ENCODE measurements at regions not wholly inside any gene's neighbourhood (a gene's known extent, or its start where the extent isn't known, plus 50 kb on each side); places are given as distances from the start of the nearest gene placed in this dataset.

DNA sequence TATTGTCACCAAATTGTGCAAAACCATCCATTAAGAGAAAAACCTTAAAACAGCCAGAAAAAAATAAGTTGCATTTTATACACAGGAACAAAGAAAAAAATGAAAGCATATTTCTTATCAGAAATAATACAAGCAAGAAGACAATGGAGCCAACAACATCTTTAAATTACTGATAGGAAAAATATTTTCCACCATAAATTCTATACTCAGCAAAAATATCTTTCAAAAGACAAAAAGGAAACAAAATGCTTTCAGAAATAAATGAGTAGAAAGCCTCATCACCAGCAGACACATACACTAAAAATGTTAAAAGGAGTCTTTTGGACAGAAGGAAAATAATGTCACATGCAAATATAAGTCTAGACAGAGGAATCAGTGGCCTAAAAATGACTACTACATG, 106.4 kb upstream of the TRIB2 start:
- H3K27me3 ChIP-seq: no peaks in the 10 kb centered on the region
- no peak for DNase-seq (ENCODE audit: extremely low spot score in 2 of 2)
- no peaks in the 10 kb centered on the region for H3K4me1 ChIP-seq
- no peak overlapping the region for H3K4me3 ChIP-seq
- H3K36me3 ChIP-seq: no peaks in the 10 kb centered on the region
- intact Hi-C loops (cut with DNase I): no loop called here
- no peaks in the 10 kb centered on the region for H3K9me3 ChIP-seq
- H3K27ac ChIP-seq: no peak overlapping the region
- no peak for TF ChIP-seq POLR2A (IDR thresholded peaks at IDR 0.05)
- no peak for TF ChIP-seq POLR2AphosphoS5 (IDR thresholded peaks at IDR 0.05; ENCODE audit: insufficient read depth in 1 of 2, low read depth in 1 of 2)
- TF ChIP-seq, protein P1, sequence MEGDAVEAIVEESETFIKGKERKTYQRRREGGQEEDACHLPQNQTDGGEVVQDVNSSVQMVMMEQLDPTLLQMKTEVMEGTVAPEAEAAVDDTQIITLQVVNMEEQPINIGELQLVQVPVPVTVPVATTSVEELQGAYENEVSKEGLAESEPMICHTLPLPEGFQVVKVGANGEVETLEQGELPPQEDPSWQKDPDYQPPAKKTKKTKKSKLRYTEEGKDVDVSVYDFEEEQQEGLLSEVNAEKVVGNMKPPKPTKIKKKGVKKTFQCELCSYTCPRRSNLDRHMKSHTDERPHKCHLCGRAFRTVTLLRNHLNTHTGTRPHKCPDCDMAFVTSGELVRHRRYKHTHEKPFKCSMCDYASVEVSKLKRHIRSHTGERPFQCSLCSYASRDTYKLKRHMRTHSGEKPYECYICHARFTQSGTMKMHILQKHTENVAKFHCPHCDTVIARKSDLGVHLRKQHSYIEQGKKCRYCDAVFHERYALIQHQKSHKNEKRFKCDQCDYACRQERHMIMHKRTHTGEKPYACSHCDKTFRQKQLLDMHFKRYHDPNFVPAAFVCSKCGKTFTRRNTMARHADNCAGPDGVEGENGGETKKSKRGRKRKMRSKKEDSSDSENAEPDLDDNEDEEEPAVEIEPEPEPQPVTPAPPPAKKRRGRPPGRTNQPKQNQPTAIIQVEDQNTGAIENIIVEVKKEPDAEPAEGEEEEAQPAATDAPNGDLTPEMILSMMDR (IDR thresholded peaks at IDR 0.05): no peak

DNA sequence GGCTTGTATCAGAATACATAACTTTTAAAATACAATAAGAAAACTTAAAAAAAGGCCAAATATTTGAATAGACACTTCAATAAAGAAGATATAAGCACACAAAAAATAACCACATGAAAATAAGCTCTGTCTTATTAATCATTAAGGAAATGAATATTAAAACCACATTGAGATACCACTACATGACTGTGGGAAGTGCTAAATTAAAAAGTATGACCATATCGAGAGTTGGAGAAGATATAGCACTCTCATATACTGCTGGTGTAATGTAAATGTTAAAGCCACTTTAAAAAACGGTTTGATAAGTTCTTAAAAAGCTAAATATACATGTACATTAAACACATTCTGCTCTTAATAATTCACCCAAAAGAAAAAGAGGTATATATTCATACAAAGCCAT, 104.6 kb upstream of the TRIB2 start:
- no peak for DNase-seq (ENCODE audit: extremely low spot score in 2 of 2)
- H3K36me3 ChIP-seq: no peaks in the 10 kb centered on the region
- no peak overlapping the region for H3K27ac ChIP-seq
- TF ChIP-seq POLR2A (IDR thresholded peaks at IDR 0.05): no peak
- no peak for TF ChIP-seq POLR2AphosphoS5 (IDR thresholded peaks at IDR 0.05; ENCODE audit: insufficient read depth in 1 of 2, low read depth in 1 of 2)
- TF ChIP-seq, protein P1 (IDR thresholded peaks at IDR 0.05): no peak
- H3K9me3 ChIP-seq: no peaks in the 10 kb centered on the region
- no peaks in the 10 kb centered on the region for H3K27me3 ChIP-seq
- H3K4me1 ChIP-seq: no peaks in the 10 kb centered on the region
- intact Hi-C loops (cut with DNase I): no loop called here
- no peak overlapping the region for H3K4me3 ChIP-seq

DNA sequence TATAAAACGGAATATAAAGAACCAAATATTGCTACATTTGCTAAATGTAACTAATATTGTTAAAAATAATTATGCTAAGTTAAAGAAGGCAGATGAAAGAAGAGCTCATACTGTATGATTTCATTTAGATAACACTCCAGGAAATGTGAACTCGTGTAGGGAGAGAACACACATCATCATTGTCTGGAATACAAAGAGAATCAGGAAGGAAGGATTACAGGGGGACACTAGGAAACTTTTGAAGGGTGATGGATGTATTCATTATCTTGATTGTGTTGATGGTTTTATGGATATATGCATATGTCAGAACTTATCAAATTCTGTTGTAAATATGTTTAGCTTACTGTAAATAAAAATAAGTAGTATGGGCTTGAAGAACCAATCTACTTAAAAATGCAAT, 104.1 kb upstream of the TRIB2 start:
- H3K4me3 ChIP-seq: no peak overlapping the region
- H3K4me1 ChIP-seq: no peaks in the 10 kb centered on the region
- no peaks in the 10 kb centered on the region for H3K36me3 ChIP-seq
- TF ChIP-seq POLR2A (IDR thresholded peaks at IDR 0.05): no peak
- TF ChIP-seq, protein P1 (IDR thresholded peaks at IDR 0.05): no peak
- no peak for TF ChIP-seq POLR2AphosphoS5 (IDR thresholded peaks at IDR 0.05; ENCODE audit: insufficient read depth in 1 of 2, low read depth in 1 of 2)
- intact Hi-C loops (cut with DNase I): no loop called here
- no peaks in the 10 kb centered on the region for H3K9me3 ChIP-seq
- no peaks in the 10 kb centered on the region for H3K27me3 ChIP-seq
- DNase-seq (ENCODE audit: extremely low spot score in 2 of 2): no peak
- no peak overlapping the region for H3K27ac ChIP-seq

DNA sequence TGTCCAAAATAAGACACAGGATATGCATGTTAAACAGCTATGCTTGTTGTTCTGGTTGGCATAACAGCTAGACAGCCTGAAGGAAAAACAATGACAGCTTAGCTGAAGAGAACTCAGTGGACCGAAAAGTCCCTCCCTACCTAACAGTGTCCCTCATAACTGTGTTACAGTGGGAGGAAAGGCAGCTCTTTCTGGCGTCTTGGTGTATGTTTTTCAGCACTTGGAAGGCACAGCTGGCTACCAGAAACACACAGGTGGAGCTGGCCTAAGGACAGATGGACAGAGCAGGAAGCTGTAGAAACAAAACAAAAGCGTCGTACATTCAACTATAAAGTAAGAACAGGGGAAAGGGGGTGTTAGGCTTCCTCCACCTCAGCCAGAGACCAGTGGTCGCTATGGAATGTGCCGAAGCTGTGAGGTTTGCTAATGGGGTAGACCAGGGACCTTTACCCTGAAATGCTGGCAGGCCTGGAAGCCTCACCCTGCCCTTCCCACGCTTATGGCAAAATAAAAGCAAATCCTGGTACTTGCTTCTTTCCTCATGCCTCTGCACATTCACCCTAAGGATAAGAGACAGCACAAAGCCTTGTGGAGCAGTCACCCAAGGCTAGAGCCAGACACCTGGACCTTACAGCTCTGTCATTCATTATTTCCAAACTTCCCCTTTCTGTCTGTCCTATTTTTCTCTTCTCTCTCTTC, 103.5 kb upstream of the TRIB2 start:
- intact Hi-C loops (cut with DNase I): no loop called here
- TF ChIP-seq POLR2A (IDR thresholded peaks at IDR 0.05) (no peak), POLR2AphosphoS5 (IDR thresholded peaks at IDR 0.05; ENCODE audit: insufficient read depth in 1 of 2, low read depth in 1 of 2) (no peak)
- TF ChIP-seq, protein P1 (IDR thresholded peaks at IDR 0.05): no peak
- no peaks in the 10 kb centered on the region for H3K27me3 ChIP-seq
- no peaks in the 10 kb centered on the region for H3K36me3 ChIP-seq
- no peaks in the 10 kb centered on the region for H3K4me1 ChIP-seq
- H3K4me3 ChIP-seq: no peak overlapping the region
- DNase-seq (ENCODE audit: extremely low spot score in 2 of 2): no peak
- H3K9me3 ChIP-seq: no peaks in the 10 kb centered on the region
- no peak overlapping the region for H3K27ac ChIP-seq

DNA sequence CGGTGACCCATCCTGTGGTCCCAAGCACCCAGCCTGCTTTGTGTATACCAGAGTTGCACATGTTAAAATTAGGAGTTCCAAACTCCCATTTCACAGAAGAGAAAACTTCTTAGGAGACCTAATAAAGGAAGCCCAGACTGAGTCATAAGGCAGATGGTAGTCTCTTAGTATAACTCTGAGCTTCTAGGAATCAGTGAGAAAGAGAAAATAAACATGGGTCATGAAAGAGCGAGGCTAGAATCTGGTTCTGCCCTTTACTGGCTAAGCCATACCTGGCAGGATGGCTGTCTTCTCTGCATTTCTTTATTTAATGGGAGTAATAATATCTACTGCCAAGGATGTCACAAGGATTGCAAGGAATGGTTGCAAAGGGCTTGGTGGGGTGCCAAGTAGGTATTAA, 101.2 kb upstream of the TRIB2 start:
- H3K36me3 ChIP-seq: no peaks in the 10 kb centered on the region
- H3K27me3 ChIP-seq: no peaks in the 10 kb centered on the region
- intact Hi-C loops (cut with DNase I): no loop called here
- H3K4me3 ChIP-seq: no peak overlapping the region
- H3K9me3 ChIP-seq: no peaks in the 10 kb centered on the region
- no peak overlapping the region for H3K27ac ChIP-seq
- H3K4me1 ChIP-seq: peaks cover 13% of the 10 kb centered on the region
- TF ChIP-seq POLR2A (IDR thresholded peaks at IDR 0.05): no peak
- TF ChIP-seq, protein P1 (IDR thresholded peaks at IDR 0.05): no peak
- no peak for TF ChIP-seq POLR2AphosphoS5 (IDR thresholded peaks at IDR 0.05; ENCODE audit: insufficient read depth in 1 of 2, low read depth in 1 of 2)
- no peak for DNase-seq (ENCODE audit: extremely low spot score in 2 of 2)
